H1 (cell line): ENCODE measurements at regions not wholly inside any gene's neighbourhood (a gene's known extent, or its start where the extent isn't known, plus 50 kb on each side); places are given as distances from the start of the nearest gene placed in this dataset.
"Not testable (repeated sequence)": the region's sequence is repeated elsewhere in the genome, so short reads cannot be mapped to it uniquely, and the experiment has no call there.

Experiments used
- CTCF ChIA-PET: fragments of 300-600 bp; sonication (Branson Sonifier 250); formaldehyde crosslinking; loops from one replicate; lab custom pipeline; 2021; ENCODE audit not compliant: partially characterized antibody; lab: Charles Lee
- POLR2A ChIA-PET: fragments of 300-600 bp; sonication (Branson Sonifier 250); formaldehyde crosslinking; loops from one replicate; lab custom pipeline; 2021; ENCODE audit warnings: inconsistent platforms; ENCODE audit not compliant: partially characterized antibody; lab: Charles Lee
- DNase-seq, 2 experiments: peaks; one replicate each; pipeline versions ENCODE4 v3.0.0 to v3.0.0-alpha.2; 2010 to 2022; ENCODE audit warnings: low spot score in 2 of 2, low read depth in 1 of 2, mixed read lengths in 1 of 2
- FAIRE-seq: peaks from 2 replicates; lab custom pipeline; 2011; peaks lifted over from hg19 to GRCh38; lab: Jason Lieb, UNC
- H2AFZ ChIP-seq: 2 replicates; pipeline ENCODE4 v1.8.1; 2012; ENCODE audit warnings: low read length, inconsistent platforms
- H2AK5ac ChIP-seq: 2 replicates; pipeline ENCODE4 v1.6.1; 2013; ENCODE audit warnings: low read depth, low read length
- H2BK120ac ChIP-seq: replicated peaks from 2 replicates; pipeline ENCODE3; 2013; ENCODE audit warnings: low read depth, low read length, inconsistent platforms
- H2BK12ac ChIP-seq: 2 replicates; pipeline ENCODE4 v1.6.1; 2013; ENCODE audit warnings: low read depth, low read length
- H2BK15ac ChIP-seq: 2 replicates; pipeline ENCODE4 v1.6.1; 2013; ENCODE audit warnings: low read length
- H2BK20ac ChIP-seq: 2 replicates; pipeline ENCODE4 v1.6.1; 2013; ENCODE audit warnings: low read length
- H2BK5ac ChIP-seq: 2 replicates; pipeline ENCODE4 v1.6.1; 2013; ENCODE audit warnings: low read depth, low read length
- H3K14ac ChIP-seq: 2 replicates; pipeline ENCODE4 v1.6.1; 2013; ENCODE audit warnings: inconsistent platforms; ENCODE audit not compliant: insufficient read length
- H3K18ac ChIP-seq: 2 replicates; pipeline ENCODE4 v1.6.1; 2013; ENCODE audit warnings: low read length; ENCODE audit errors: extremely low read depth
- H3K23ac ChIP-seq: 2 replicates; pipeline ENCODE4 v1.6.1; 2013; ENCODE audit warnings: inconsistent platforms; ENCODE audit not compliant: insufficient read length
- H3K23me2 ChIP-seq: 2 replicates; pipeline ENCODE4 v1.6.1; 2013; ENCODE audit warnings: low read depth, low read length
- H3K27ac ChIP-seq: 2 replicates; pipeline ENCODE4 v1.6.1; 2011; ENCODE audit warnings: low read depth, low read length, inconsistent platforms
- H3K27me3 ChIP-seq, 4 experiments: replicated peaks in 1 of 4; 1 replicate in 1 of 4; 2 replicates in 3 of 4; pipeline versions ENCODE4 v1.6.1 to v1.8.1; 2011 to 2013; ENCODE audit warnings: low read length in 3 of 4, mild to moderate bottlenecking in 3 of 4, inconsistent platforms in 2 of 4, mixed read lengths in 2 of 4, moderate library complexity in 1 of 4; ENCODE audit not compliant: control insufficient read depth in 3 of 4, insufficient read depth in 3 of 4; ENCODE audit errors: extremely low read depth in 1 of 4
- H3K36me3 ChIP-seq, 4 experiments: 2 replicates each; pipeline versions ENCODE4 v1.6.1 to v1.8.1; 2011 to 2013; ENCODE audit warnings: mild to moderate bottlenecking in 4 of 4, low read length in 3 of 4, moderate library complexity in 2 of 4, control low read depth in 1 of 4, inconsistent platforms in 1 of 4; ENCODE audit not compliant: insufficient read depth in 4 of 4, control insufficient read depth in 2 of 4
- H3K4ac ChIP-seq: replicated peaks from 2 replicates; pipeline ENCODE3; 2013; ENCODE audit warnings: low read length, low read depth, mixed read lengths, inconsistent platforms; ENCODE audit not compliant: insufficient read length
- H3K4me1 ChIP-seq, 4 experiments: replicated peaks in 1 of 4; 1 replicate in 1 of 4; 2 replicates in 3 of 4; pipeline versions ENCODE4 v1.6.1 to v1.8.1; 2011 to 2013; ENCODE audit warnings: low read length in 3 of 4, inconsistent platforms in 2 of 4, mixed read lengths in 1 of 4; ENCODE audit not compliant: insufficient read depth in 4 of 4, control insufficient read depth in 3 of 4
- H3K4me2 ChIP-seq, 2 experiments: 2 replicates each; pipeline versions ENCODE4 v1.6.1 to v1.8.1; 2011 to 2013; ENCODE audit warnings: low read depth in 2 of 2, low read length in 2 of 2, control low read depth in 1 of 2, inconsistent platforms in 1 of 2, mild to moderate bottlenecking in 1 of 2; ENCODE audit not compliant: insufficient read depth in 1 of 2
- H3K4me3 ChIP-seq, 4 experiments: fragments of 200-600, 300-600 bp in 1 of 4; sonication (generic), shearing (Covaris generic), sonication (Bioruptor Twin) in 1 of 4; 2 replicates each; pipeline versions ENCODE4 v1.5.1 to v1.8.1; 2011 to 2016; ENCODE audit warnings: low read length in 4 of 4, low read depth in 3 of 4, control low read depth in 2 of 4, inconsistent platforms in 2 of 4, mild to moderate bottlenecking in 2 of 4, mixed read lengths in 1 of 4, moderate library complexity in 1 of 4; ENCODE audit not compliant: insufficient read depth in 2 of 4; ENCODE audit errors: extremely low read depth in 1 of 4
- H3K56ac ChIP-seq: replicated peaks from 2 replicates; pipeline ENCODE3; 2013; ENCODE audit warnings: low read depth, mild to moderate bottlenecking, mixed read lengths, low read length, inconsistent platforms; ENCODE audit not compliant: insufficient read length
- H3K79me1 ChIP-seq: 2 replicates; pipeline ENCODE4 v1.6.1; 2013; ENCODE audit warnings: low read depth, low read length, control low read depth
- H3K79me2 ChIP-seq, 2 experiments: 2 replicates each; pipeline versions ENCODE4 v1.6.1 to v1.8.1; 2012 to 2013; ENCODE audit warnings: low read length in 2 of 2, mild to moderate bottlenecking in 2 of 2, inconsistent platforms in 1 of 2; ENCODE audit not compliant: insufficient read depth in 2 of 2, control insufficient read depth in 1 of 2
- H3K9ac ChIP-seq, 4 experiments: replicated peaks in 1 of 4; 1 replicate in 1 of 4; 2 replicates in 3 of 4; pipeline versions ENCODE4 v1.6.1 to v1.8.1; 2011 to 2013; ENCODE audit warnings: low read depth in 3 of 4, low read length in 3 of 4, control low read depth in 2 of 4, mild to moderate bottlenecking in 2 of 4, moderate library complexity in 2 of 4, inconsistent platforms in 1 of 4; ENCODE audit errors: extremely low read depth in 1 of 4
- H3K9me3 ChIP-seq, 2 experiments: 2 replicates each; pipeline versions ENCODE4 v1.6.1 to v1.8.1; 2012 to 2013; ENCODE audit warnings: mild to moderate bottlenecking in 2 of 2, moderate library complexity in 2 of 2, control low read depth in 1 of 2, inconsistent platforms in 1 of 2, low read depth in 1 of 2, low read length in 1 of 2, mixed read lengths in 1 of 2; ENCODE audit not compliant: insufficient read depth in 2 of 2
- H4K20me1 ChIP-seq, 2 experiments: replicated peaks in 1 of 2; 2 replicates each; pipeline versions ENCODE3 to v1.8.1; 2011 to 2013; ENCODE audit warnings: inconsistent platforms in 2 of 2, low read length in 2 of 2, mild to moderate bottlenecking in 1 of 2; ENCODE audit not compliant: insufficient read depth in 2 of 2, control insufficient read depth in 1 of 2
- H4K5ac ChIP-seq: 2 replicates; pipeline ENCODE4 v1.6.1; 2013; ENCODE audit warnings: low read length, low read depth, mixed read lengths, inconsistent platforms; ENCODE audit not compliant: insufficient read length
- H4K8ac ChIP-seq: 2 replicates; pipeline ENCODE4 v1.8.0; 2013; ENCODE audit warnings: mild to moderate bottlenecking, moderate library complexity, low read length, inconsistent platforms; ENCODE audit not compliant: insufficient read depth; ENCODE audit errors: extremely low read depth
- H4K91ac ChIP-seq: replicated peaks from 2 replicates; pipeline ENCODE3; 2013; ENCODE audit warnings: low read length, mixed read lengths, inconsistent platforms; ENCODE audit not compliant: insufficient read length
- YY1 ChIP-seq: IDR thresholded peaks from 2 replicates; pipeline ENCODE4 v1.6.1; 2011; ENCODE audit warnings: low read depth, mild to moderate bottlenecking, low read length
- WGBS, 2 experiments: shearing (Covaris generic) in 1 of 2; methylation state at CpG; one replicate each; pipeline versions ENCODE4 v1.1.6 to v1.1.7; 2013 to 2015; ENCODE audit warnings: low lambda C conversion rate in 2 of 2, mixed read lengths in 2 of 2, inconsistent platforms in 1 of 2, low coverage in 1 of 2, missing lambda C conversion rate in 1 of 2; ENCODE audit not compliant: insufficient replicate concordance in 2 of 2, insufficient coverage in 1 of 2, insufficient read length in 1 of 2; ENCODE audit errors: extremely low coverage in 1 of 2, missing lambda C conversion rate in 1 of 2; 5-methylcytosine and 5-hydroxymethylcytosine counted together

- H3K4me1 ChIP-seq, H3K9ac ChIP-seq, H3K56ac ChIP-seq, H2BK120ac ChIP-seq, H3K18ac ChIP-seq, H2BK5ac ChIP-seq, H2AFZ ChIP-seq, H2BK12ac ChIP-seq, H4K8ac ChIP-seq, H2BK20ac ChIP-seq, H3K27ac ChIP-seq, H3K4ac ChIP-seq, FAIRE-seq, H4K91ac ChIP-seq, CTCF ChIA-PET, H3K4me3 ChIP-seq, H3K79me2 ChIP-seq, H3K23me2 ChIP-seq, H3K23ac ChIP-seq, POLR2A ChIA-PET, H4K5ac ChIP-seq, H3K36me3 ChIP-seq, H3K4me2 ChIP-seq, H3K79me1 ChIP-seq, H3K14ac ChIP-seq, H2AK5ac ChIP-seq, H3K9me3 ChIP-seq, H2BK15ac ChIP-seq, H4K20me1 ChIP-seq: not testable (repeated sequence)
- peak in 1 of 2 experiments; percentile 29 for DNase-seq
- peaks cover 0 to 11% (median 8%) of the 10 kb centered on the region in 4 experiments; a peak in 4 of 7 replicates for H3K27me3 ChIP-seq
- 80% methylated on average over 3 of the region's 3 CpGs; no CpG with 5 or more reads in 1 of the 2 experiments for WGBS, 2 experiments
- TF ChIP-seq YY1 = 0 out of 2 replicates have a peak, but pooled peaks have one; percentile 34
Measured at GRCh38 chr20:1727303-1727702, 69.7 kb upstream of the SIRPG start.
